SU-DHL-6 (cell line): ENCODE measurements at regions not wholly inside any gene's neighbourhood (a gene's known extent, or its start where the extent isn't known, plus 50 kb on each side); places are given as distances from the start of the nearest gene placed in this dataset.

Experiments
- CTCF ChIP-seq: fragments of 200-600 bp; sonication (generic); IDR thresholded peaks from one replicate; pipeline ENCODE4 v1.5.1; 2017; ENCODE audit warnings: antibody characterized with exemption, mild to moderate bottlenecking, low read length, moderate library complexity; ENCODE audit not compliant: insufficient read depth, poor library complexity, severe bottlenecking
- EZH2phosphoT487 ChIP-seq: fragments of 200-600 bp; sonication (generic), shearing (Covaris generic); conservative IDR thresholded peaks from 2 replicates; pipeline ENCODE4 v1.6.1; 2018; ENCODE audit warnings: mild to moderate bottlenecking, antibody characterized with exemption, low read length, moderate library complexity, mixed read lengths

GRCh38 chr2:215697003-215697402 lies 261.1 kb upstream of the FN1 start:
- no peak for TF ChIP-seq CTCF
- no peak for TF ChIP-seq EZH2phosphoT487
